ENCODE measurements at regions not wholly inside any gene's neighbourhood (a gene's known extent, or its start where the extent isn't known, plus 50 kb on each side); places are given as distances from the start of the nearest gene placed in this dataset.
A peak's percentile ranks its signal among the peaks of the same experiment; 100 is the strongest.
"Not testable (repeated sequence)": the region's sequence is repeated elsewhere in the genome, so short reads cannot be mapped to it uniquely, and the experiment has no call there.

DNA sequence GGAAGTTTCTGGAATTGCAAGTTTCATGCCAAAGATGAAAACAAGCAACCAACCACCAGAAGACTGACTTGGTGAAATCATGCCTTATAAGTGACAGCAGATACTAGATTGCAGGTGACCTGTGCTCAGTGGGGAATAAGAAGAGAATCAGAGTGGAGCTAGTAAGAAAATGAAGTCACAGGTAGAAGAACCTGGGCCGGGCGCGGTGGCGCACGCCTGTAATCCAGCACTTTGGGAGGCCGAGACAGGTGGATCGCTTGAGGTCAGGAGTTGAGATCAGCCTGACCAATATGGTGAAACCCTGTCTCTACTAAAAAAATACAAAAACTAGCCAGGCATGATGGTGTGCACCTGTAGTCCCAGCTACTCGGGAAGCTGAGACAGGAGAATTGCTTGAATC is 251.7 kb upstream of the PODXL start:
- in situ Hi-C loops (cut with HindIII; ENCODE audit: low pct_unique_long_range_greater_than_20kb, low sequenced_read_pairs) = not testable (repeated sequence)

DNA sequence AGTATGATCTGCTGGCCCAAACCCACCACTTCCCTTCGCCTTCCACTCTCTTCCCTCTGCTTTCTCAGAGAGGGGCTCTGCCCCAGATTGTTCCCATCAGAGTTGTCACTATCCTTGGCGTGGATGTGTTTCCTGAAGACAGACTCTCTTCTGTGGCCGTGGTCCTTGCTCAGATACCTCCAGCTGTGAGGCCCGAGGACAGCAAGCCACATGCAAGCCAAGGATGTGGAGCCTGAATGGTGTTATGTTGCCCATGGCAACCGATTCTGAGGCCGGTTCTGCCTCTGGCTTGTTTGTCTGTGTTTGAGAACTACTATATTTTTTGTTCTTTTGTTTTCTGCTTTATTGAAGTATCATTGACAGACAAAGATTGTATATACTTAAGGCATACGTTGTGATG is 247.4 kb upstream of the PODXL start:
- no peak for DNase-seq (ENCODE audit: low read depth, low spot score)
- in situ Hi-C loops (cut with HindIII; ENCODE audit: low pct_unique_long_range_greater_than_20kb, low sequenced_read_pairs) = no loop called here

More for the DNA sequence above, 251.7 kb upstream of the PODXL start:
- DNase-seq (ENCODE audit: low read depth, low spot score) = not testable (repeated sequence)

DNA sequence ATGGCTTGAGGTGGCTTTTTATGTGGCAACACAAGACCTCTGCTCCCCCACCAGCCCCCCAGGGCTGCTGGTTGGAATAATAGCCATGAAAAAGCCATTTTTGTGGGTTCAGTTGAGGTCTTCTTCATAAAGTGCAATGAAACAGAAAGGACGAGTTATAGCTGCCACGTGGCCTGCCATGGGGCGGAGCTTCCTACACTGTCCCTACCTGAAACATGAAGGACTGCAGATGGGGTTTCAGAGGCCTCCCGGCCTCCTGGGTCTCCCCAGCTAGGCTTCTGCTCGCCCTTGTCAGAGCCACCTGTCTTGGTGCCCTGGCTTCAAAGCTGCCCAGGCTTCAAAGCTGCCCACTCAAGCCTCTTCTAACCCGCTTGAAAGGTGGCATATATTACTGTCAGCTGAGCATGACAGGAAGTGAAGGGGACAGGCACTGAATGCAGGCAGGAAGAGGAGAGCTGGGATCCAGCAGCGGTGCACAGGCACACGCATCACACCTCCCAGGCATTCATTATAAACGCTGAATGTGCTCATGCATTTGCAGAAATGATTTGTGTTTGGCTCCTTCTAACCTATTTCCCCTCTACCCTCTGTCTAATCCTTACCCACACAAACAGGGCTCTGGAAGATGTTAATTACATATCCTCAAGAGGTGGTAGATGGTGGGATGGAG is 245.9 kb upstream of the PODXL start:
- in situ Hi-C loops (cut with HindIII; ENCODE audit: low pct_unique_long_range_greater_than_20kb, low sequenced_read_pairs) = no loop called here
- DNase-seq (ENCODE audit: low read depth, low spot score) = no peak

DNA sequence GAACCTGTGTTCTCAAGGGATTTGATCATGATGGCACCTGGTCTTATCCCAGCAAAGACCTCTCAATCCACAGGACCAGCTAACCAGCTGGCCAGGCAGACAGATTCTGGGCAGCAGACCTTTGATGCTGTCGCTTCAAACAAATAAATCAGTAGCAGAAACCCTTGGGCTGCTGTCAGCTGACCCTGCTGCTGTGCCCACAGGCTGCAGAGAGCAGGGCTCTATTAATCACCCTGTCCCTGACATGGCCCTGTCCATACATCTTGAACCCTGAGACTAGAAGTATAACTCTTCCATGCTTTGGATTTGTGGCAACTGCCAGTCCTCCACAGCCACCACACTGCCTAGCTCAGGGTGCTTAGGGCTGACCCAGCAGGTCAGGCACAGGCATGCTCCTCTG is 244.1 kb upstream of the PODXL start:
- no peak for DNase-seq (ENCODE audit: low read depth, low spot score)
- in situ Hi-C loops (cut with HindIII; ENCODE audit: low pct_unique_long_range_greater_than_20kb, low sequenced_read_pairs) = no loop called here

DNA sequence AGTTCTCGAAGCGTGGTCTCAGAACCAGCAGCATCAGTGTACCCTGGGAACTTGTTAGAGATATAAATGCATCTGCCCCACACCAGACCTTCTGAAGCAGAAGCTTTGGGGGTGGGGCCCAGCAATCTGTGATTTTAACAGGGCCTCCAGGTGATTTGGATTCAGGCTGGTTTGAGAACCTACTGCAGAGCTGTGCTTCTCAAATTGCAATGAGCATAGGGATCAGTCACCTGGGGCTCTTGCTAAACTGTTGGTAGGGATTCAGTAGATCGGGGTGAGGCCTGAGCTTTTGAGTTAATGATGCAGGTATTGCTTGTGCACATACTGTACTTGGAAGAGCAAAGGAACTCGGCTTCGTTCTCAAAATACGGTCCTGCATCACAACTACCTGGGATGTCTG is 243.6 kb upstream of the PODXL start:
- in situ Hi-C loops (cut with HindIII; ENCODE audit: low pct_unique_long_range_greater_than_20kb, low sequenced_read_pairs) = no loop called here
- no peak for DNase-seq (ENCODE audit: low read depth, low spot score)

DNA sequence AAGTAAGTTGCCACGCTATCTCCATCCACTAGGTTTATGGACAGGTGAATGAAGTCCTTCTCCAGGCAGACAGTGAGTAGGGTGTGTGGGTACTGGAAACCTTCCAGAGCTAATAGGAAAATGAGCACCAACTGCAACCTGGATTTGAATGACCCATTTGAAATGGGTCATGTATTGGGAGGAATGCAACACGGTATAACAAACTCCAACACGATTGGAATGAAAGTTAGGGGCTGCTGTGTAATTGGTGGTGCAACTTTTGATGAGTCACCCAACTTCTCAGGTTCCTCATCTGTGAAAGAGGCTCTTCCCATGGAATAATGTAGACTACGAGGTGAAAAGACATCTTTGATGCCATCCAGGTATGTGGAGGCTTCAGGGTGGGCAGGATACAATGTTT is 241.4 kb upstream of the PODXL start:
- DNase-seq (ENCODE audit: low read depth, low spot score) = no peak
- in situ Hi-C loops (cut with HindIII; ENCODE audit: low pct_unique_long_range_greater_than_20kb, low sequenced_read_pairs) = no loop called here

DNA sequence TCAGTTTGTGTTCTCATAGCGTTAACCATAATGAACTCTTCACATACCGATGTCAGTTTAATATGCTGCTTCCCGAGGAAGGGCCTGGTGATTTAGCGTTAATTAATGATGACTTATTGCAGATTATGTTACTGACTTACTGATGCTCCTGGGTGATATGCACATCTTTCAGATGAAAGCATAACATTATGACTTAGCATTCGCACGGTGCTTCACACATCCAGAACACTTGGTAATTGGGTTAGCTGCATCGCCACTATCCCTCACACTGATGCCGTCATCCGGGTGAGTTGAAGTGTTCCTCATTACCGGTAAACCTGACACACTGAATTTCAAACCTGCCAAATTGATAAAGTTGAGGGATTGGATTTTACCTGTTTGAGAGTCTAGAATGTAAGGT is 239.0 kb upstream of the PODXL start:
- DNase-seq (ENCODE audit: low read depth, low spot score) = no peak
- in situ Hi-C loops (cut with HindIII; ENCODE audit: low pct_unique_long_range_greater_than_20kb, low sequenced_read_pairs) = no loop called here

DNA sequence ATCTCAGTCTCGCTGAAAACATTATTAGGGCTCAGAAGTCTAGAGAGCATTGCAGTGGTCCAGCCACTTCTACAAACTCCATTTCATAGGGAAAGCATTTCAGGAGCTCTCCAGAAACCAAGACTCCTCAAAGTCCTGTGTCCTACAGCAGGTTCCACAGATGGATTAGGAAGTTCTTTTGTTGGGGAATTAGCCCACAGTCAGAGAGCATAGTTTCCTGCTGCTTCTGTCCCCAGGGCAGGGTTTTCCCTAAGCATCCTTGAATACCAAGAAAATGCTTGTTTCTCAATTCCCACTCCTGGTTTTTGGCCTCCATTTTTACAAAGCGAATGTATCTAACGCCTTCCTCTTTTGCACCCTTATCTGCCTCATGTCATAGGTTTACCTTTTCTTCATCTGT is 235.9 kb upstream of the PODXL start:
- in situ Hi-C loops (cut with HindIII; ENCODE audit: low pct_unique_long_range_greater_than_20kb, low sequenced_read_pairs) = no loop called here
- DNase-seq (ENCODE audit: low read depth, low spot score) = no peak

DNA sequence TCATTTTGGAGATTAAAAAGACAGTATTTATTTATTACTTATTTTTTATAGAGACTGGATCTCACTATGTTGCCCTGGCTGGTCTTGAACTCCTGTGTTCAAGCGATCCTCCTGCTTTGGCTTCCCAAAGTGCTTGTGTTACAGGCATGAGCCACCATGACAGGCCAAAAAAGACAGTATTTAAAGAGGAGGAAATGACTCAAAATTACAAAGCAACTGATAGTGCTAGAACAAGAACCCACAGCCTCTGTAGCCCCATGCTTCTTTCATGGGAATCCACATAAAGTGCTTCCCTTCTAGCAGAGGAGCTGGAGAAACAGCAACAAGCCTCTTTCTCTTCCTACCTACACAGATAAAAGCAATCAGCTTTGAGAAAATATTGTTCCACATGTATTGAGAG is 230.7 kb upstream of the PODXL start:
- in situ Hi-C loops (cut with HindIII; ENCODE audit: low pct_unique_long_range_greater_than_20kb, low sequenced_read_pairs) = no loop called here
- DNase-seq (ENCODE audit: low read depth, low spot score) = no peak

DNA sequence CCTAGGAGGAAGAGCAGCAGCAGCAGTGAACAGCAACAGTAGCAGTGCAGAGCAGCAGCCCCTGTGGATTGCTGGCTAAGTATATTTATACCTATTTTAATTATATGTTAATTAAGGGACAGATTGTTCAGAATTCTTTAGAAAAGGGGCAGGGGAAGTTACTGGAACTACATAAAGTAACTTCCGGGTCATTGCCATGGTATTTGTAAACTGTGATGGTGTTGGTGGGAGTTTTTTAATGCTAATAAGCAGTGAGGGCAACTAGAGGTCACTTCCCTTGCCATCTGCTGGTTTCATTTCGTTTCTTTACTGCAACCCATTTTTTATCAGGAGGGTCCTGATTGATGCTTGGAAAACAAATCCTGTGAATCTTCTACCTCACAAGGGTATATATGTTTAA is 229.8 kb upstream of the PODXL start:
- in situ Hi-C loops (cut with HindIII; ENCODE audit: low pct_unique_long_range_greater_than_20kb, low sequenced_read_pairs) = no loop called here
- DNase-seq (ENCODE audit: low read depth, low spot score) = peak; percentile 14

DNA sequence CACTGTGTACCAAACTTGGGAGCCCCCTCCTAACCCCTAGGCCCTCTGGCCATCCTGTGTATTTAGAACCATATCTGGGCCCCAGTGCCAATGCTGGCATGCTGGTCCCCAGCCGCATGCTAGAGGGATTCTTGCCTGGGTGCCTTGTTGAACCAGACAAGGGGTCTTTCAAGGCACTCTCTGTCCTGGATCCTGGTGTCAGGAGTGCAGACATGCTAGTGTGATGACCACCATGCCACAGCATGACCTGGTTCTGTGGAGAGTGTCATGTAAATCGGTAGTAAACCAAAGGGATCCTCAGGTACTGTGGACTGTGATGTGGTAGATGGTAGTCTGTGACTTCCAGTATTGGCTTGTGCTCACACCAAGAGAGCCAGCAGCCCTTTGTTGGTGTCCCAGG is 222.2 kb upstream of the PODXL start:
- no peak for DNase-seq (ENCODE audit: low read depth, low spot score)
- in situ Hi-C loops (cut with HindIII; ENCODE audit: low pct_unique_long_range_greater_than_20kb, low sequenced_read_pairs) = no loop called here

DNA sequence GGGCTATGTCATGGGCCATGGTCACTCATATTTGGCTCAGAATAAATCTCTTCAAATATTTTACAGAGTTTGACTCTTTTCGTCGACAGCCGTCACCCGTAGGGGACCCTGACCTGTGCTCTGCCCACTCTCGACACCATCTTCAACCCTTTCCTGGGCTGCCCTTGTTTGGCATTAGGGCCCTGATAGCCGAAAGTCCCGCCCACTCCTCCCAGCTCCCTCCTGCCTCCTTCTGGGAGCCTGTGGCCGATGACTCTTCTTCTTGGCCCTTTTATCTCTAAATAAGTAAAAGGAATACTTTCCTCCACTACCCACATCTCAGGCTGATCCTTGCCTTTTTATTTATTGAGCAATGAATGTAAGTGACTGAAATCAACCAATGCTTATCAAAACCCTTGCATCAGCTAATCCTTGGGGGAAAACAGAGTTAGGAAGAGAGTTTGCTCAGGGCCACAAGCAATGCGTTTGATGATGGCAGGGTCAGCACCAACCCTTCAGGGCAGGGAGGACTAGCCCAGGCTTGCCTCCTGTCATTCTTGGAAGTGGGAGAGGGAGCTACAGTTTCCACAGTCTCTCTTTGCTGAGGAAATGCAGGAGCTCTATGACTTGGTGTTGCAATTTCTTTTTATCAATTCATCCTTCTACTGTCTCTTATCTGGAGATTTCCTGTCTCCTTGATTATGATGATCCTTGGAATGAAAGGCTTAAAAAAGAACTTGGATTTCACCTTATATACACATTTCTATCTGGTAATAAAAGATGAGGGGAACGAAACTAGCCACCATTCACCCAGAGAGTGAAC is 218.2 kb upstream of the PODXL start:
- DNase-seq (ENCODE audit: low read depth, low spot score) = peak; percentile 11
- in situ Hi-C loops (cut with HindIII; ENCODE audit: low pct_unique_long_range_greater_than_20kb, low sequenced_read_pairs) = no loop called here

DNA sequence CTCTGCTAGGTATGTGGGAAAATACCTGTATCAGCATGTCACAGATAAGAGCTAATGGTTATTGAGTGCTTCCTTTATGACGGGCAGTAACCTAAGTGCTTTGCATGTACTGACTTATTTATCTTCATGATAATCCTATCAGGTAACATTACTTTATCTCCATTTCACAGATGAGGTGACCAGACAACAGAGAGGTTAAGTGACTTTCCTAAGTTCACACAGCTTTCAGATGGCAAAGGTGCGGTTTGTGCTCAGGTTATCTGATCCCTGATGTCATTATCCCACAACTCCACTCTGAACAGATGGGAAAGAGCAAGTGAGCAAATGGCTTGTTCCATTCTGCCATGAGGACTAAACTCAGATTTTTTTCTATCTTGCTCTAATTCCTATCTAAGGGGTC is 217.0 kb upstream of the PODXL start:
- in situ Hi-C loops (cut with HindIII; ENCODE audit: low pct_unique_long_range_greater_than_20kb, low sequenced_read_pairs) = no loop called here
- no peak for DNase-seq (ENCODE audit: low read depth, low spot score)

DNA sequence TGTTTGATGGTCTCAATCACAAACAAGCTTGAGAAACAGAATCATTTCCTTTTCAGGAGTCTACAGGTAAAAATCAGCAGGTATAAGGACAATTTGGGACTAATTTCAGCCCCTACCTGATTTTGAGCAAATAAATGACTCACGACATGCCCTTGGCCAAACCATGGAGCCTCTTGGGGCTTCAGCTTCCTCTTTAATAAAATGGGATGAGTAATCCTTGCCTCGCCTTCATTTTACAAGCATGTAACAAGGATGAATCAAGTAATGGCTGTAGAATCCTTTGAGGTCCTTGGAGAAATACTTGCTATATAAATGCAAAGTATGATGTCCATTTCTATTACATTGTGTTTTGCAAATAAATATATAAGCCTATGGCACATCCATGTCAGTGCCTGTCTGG is 212.8 kb upstream of the PODXL start:
- DNase-seq (ENCODE audit: low read depth, low spot score) = no peak
- in situ Hi-C loops (cut with HindIII; ENCODE audit: low pct_unique_long_range_greater_than_20kb, low sequenced_read_pairs) = no loop called here

DNA sequence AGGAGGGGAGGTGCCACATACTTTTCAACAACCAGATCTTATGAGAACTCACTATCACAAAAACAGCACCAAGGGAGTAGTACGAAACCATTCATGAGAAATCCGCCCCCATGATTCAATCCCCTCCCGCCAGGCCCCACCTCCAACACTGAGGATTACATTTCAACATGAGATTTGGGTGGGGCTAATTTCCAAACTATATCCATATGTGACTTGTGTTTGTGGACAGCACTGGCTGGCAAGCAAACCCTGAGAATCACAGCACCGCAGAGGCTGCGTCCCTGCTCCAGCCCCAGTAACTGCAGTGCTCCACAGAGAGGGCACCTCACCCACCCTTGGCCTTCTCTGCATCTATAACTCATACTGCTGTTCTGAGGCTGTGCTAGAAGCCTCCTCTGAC is 211.2 kb upstream of the PODXL start:
- no peak for DNase-seq (ENCODE audit: low read depth, low spot score)
- in situ Hi-C loops (cut with HindIII; ENCODE audit: low pct_unique_long_range_greater_than_20kb, low sequenced_read_pairs) = no loop called here

DNA sequence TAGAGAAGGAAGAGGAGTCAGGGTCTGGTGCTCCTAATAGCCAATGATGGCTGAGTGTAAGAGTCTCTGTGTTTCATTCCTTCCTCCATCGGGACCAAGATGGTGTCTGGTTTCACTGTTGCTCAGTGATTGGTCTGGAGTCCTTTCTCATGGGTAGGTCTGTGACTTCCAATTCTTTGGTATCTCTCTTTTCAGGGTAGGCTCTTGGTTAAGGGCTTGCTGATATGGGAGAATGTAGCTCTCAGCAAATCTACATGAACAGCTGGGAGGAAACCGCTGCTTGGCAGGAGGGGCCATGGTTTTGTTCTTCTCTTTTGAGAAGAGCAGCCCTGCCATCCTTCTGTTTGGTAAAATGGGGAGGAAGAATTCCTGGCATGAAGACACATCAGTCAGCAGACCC is 209.1 kb upstream of the PODXL start:
- no peak for DNase-seq (ENCODE audit: low read depth, low spot score)
- in situ Hi-C loops (cut with HindIII; ENCODE audit: low pct_unique_long_range_greater_than_20kb, low sequenced_read_pairs) = no loop called here

DNA sequence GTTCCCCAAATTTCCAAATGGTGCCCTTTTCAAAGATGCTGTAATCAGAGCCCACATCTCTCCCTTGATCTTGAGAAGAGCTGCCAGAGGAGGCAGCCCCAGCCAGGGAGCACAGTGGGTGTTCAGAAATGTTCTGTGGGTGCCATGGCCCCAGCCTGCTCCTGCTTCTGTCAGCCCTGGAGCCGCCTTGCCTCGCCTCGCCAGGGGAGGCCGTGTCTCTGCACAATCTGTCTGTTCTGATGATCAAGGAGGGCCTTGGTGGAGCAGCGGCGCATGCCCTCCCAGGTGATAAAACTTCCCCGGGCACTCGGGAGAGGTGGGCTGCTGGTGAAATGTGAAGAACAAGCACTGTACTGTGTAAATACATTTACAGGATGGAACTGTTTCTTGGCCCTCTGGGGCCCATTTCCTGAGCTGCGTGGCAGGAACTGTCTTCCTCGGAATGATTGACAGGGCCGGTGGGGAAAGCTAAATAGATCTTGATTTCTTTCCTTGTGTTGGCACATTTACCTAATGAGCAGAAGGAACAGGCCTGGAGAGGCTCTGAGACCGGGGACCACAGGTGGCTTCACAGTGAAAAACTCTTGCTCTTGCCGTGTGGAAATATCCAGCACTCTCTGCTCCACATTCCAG is 207.8 kb upstream of the PODXL start:
- in situ Hi-C loops (cut with HindIII; ENCODE audit: low pct_unique_long_range_greater_than_20kb, low sequenced_read_pairs) = no loop called here

DNA sequence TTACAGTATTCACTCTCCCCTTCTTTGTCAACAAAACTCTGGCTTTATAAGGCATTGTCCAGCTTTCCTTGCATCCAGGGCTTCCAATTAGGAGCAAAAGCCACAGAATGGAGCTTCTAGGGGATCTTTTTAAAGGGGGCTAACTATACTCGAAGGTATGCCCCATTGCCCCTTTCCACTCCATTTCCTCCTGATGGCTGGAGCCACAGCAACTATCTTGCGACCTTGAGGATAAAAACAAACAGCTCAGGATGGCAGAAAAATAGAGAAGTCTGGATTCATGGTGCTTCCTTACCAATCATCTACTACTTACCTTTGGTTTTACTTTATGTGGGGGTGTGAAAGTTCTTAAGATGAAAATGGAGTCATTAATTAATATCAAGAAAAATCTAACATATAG is 206.3 kb upstream of the PODXL start:
- no peak for DNase-seq (ENCODE audit: low read depth, low spot score)
- in situ Hi-C loops (cut with HindIII; ENCODE audit: low pct_unique_long_range_greater_than_20kb, low sequenced_read_pairs) = no loop called here

More for the DNA sequence above, 207.8 kb upstream of the PODXL start:
- DNase-seq (ENCODE audit: low read depth, low spot score) = no peak

DNA sequence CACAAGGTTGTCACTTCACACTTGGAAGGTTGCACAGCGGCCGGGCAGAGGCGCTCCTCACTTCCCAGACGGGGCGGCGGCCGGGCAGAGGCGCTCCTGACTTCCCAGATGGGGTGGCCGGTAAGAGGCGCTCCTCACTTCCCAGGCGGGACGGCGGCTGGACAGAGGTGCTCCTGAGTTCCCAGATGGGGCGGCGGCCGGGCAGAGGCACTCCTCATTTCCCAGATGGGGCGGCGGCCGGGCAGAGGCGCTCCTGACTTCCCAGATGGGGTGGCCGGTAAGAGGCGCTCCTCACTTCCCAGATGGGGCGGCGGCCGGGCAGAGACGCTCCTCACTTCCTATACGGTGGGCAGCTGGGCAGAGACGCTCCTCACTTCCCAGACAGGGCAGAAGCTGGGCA is 199.4 kb upstream of the PODXL start:
- in situ Hi-C loops (cut with HindIII; ENCODE audit: low pct_unique_long_range_greater_than_20kb, low sequenced_read_pairs); DNase-seq (ENCODE audit: low read depth, low spot score): not testable (repeated sequence)
